Calu3 (cell line): ENCODE measurements at regions not wholly inside any gene's neighbourhood (a gene's known extent, or its start where the extent isn't known, plus 50 kb on each side); places are given as distances from the start of the nearest gene placed in this dataset.

Experiments used
- BruUV-seq: library from RNA; stranded (reverse); fragments of 400-500 nt; replicated peaks from 2 replicates; lab custom pipeline; 2021; lab: Mats Ljungman, UMichigan
- CTCF ChIA-PET: fragments of 300-600 bp; sonication (Branson Sonifier 250); formaldehyde crosslinking; loops from one replicate; lab custom pipeline; 2022; ENCODE audit warnings: antibody characterized with exemption; lab: Charles Lee
- DNase-seq: peaks from one replicate; pipeline ENCODE4 v3.0.0; 2022
- H3K27ac Mint-ChIP-seq: one replicate; pipeline ENCODE4 v1.8.0; 2022; ENCODE audit warnings: mixed read lengths; ENCODE audit not compliant: unreplicated experiment
- H3K27me3 Mint-ChIP-seq: one replicate; pipeline ENCODE4 v1.8.0; 2022; ENCODE audit warnings: mixed read lengths; ENCODE audit not compliant: unreplicated experiment
- H3K36me3 Mint-ChIP-seq: one replicate; pipeline ENCODE4 v1.8.0; 2022; ENCODE audit warnings: mild to moderate bottlenecking, moderate library complexity, mixed read lengths; ENCODE audit not compliant: insufficient read depth, unreplicated experiment
- H3K4me1 Mint-ChIP-seq: one replicate; pipeline ENCODE4 v1.8.0; 2022; ENCODE audit warnings: mild to moderate bottlenecking, low read depth, mixed read lengths; ENCODE audit not compliant: unreplicated experiment
- H3K4me3 Mint-ChIP-seq: one replicate; pipeline ENCODE4 v1.8.0; 2022; ENCODE audit warnings: mild to moderate bottlenecking, low read depth, moderate library complexity, mixed read lengths; ENCODE audit not compliant: unreplicated experiment
- H3K9me3 Mint-ChIP-seq: one replicate; pipeline ENCODE4 v1.8.0; 2022; ENCODE audit warnings: low read depth, mixed read lengths; ENCODE audit not compliant: unreplicated experiment
- CTCF ChIP-seq: fragments of 200-600 bp; IDR thresholded peaks from one replicate; pipeline ENCODE4 v1.8.0; 2022; ENCODE audit warnings: antibody characterized with exemption; ENCODE audit not compliant: unreplicated experiment
- intact Hi-C: fragments of 100-400 bp; cut with micrococcal nuclease; formaldehyde crosslinking; loops from one replicate; pipeline ENCODE4 v1.10.0; 2022; ENCODE audit not compliant: unreplicated experiment

- H3K4me1 Mint-ChIP-seq, result no peaks in the 10 kb centered on the region
- intact Hi-C loops, result no loop called here
Observed at GRCh38 chr4:108256538-108256937, 87.8 kb upstream of the LEF1 start.

GRCh38 chr4:108255203-108255747 is 86.5 kb upstream of the LEF1 start:
- Mint-ChIP-seq H3K27ac (no peak overlapping the region), H3K27me3 (peaks cover 11% of the 10 kb centered on the region), H3K4me3 (no peak overlapping the region), H3K4me1 (no peaks in the 10 kb centered on the region), H3K9me3 (no peaks in the 10 kb centered on the region), H3K36me3 (no peaks in the 10 kb centered on the region)
- CTCF ChIA-PET, result no interaction called here
- intact Hi-C loops, result no loop called here
- DNase-seq, result no peak
- BruUV-seq, result no TSS peak
- no peak for TF ChIP-seq CTCF

More at GRCh38 chr4:108256538-108256937, 87.8 kb upstream of the LEF1 start:
- no peaks in the 10 kb centered on the region for H3K9me3 Mint-ChIP-seq
- TF ChIP-seq CTCF, result no peak
- no peak overlapping the region for H3K4me3 Mint-ChIP-seq
- H3K27me3 Mint-ChIP-seq, result peaks cover 13% of the 10 kb centered on the region
- H3K36me3 Mint-ChIP-seq, result no peaks in the 10 kb centered on the region
- DNase-seq, result no peak
- CTCF ChIA-PET, result no interaction called here
- no TSS peak for BruUV-seq
- H3K27ac Mint-ChIP-seq, result no peak overlapping the region

GRCh38 chr4:108249397-108249796 is 80.7 kb upstream of the LEF1 start:
- no peaks in the 10 kb centered on the region for H3K4me1 Mint-ChIP-seq
- no peak for DNase-seq

GRCh38 chr4:108247387-108248049 is 78.8 kb upstream of the LEF1 start:
- DNase-seq, result peak; percentile 17
- no TSS peak for BruUV-seq
- TF ChIP-seq CTCF, result no peak
- no peak overlapping the region for H3K4me3 Mint-ChIP-seq
- H3K9me3 Mint-ChIP-seq, result peaks cover 5% of the 10 kb centered on the region
- H3K4me1 Mint-ChIP-seq, result no peaks in the 10 kb centered on the region
- no peak overlapping the region for H3K27ac Mint-ChIP-seq
- CTCF ChIA-PET, result no interaction called here
- no peaks in the 10 kb centered on the region for H3K36me3 Mint-ChIP-seq
- H3K27me3 Mint-ChIP-seq, result peaks cover 7% of the 10 kb centered on the region
- intact Hi-C loops, result no loop called here

More at GRCh38 chr4:108249397-108249796, 80.7 kb upstream of the LEF1 start:
- TF ChIP-seq CTCF, result no peak
- H3K27me3 Mint-ChIP-seq, result peaks cover 7% of the 10 kb centered on the region
- no peak overlapping the region for H3K4me3 Mint-ChIP-seq
- no peaks in the 10 kb centered on the region for H3K36me3 Mint-ChIP-seq
- no peak overlapping the region for H3K27ac Mint-ChIP-seq
- BruUV-seq, result no TSS peak
- H3K9me3 Mint-ChIP-seq, result peaks cover 5% of the 10 kb centered on the region
- CTCF ChIA-PET, result no interaction called here
- intact Hi-C loops, result no loop called here
